HG03196 (cell line): ENCODE measurements at regions not wholly inside any gene's neighbourhood (a gene's known extent, or its start where the extent isn't known, plus 50 kb on each side); places are given as distances from the start of the nearest gene placed in this dataset.
"Not testable (repeated sequence)": the region's sequence is repeated elsewhere in the genome, so short reads cannot be mapped to it uniquely, and the experiment has no call there.

Experiments used
- ATAC-seq: cut with Tn5 transposase; IDR thresholded peaks from one replicate; pipeline ENCODE4 v1.9.1; 2021; ENCODE audit not compliant: unreplicated experiment

DNA sequence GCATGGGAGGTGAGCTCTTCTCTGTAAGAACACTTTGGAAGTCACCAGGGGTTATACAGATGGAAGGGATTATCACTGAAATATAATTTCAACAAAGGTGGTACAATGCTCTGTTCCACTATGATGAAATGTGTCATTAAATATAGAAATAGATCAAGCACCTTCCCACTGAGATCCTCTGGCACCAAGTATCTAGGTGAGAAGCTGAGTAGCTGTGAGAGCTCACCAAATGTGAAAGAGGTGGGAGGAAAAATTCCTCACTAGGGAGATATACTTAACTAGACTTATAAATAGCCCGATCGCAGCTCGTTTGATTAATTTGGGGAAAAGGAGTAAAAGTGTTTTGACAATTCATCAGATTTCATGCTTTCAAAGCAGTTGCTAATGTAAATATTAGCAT lies 247.6 kb downstream of the SMAD2 start:
- ATAC-seq, result no peak

DNA sequence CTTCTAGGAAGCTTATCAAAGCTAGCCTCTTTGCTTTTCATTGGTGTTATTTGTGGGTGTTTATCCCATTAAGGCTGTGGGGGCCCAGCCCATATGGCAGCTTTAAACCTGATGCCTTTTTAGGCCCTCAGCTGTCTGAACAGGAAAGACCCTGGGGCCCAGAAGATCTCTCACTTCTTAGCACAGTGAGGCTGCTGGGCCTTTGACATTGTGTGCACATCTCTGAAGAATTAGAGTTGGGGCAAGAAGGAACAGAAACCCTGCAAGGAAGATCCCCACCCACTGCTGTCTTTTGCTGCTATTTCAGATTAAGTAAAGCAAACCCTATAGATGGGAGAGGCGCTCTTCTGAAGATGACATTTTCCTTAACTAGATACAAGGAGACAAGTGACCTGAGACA lies 250.0 kb downstream of the SMAD2 start:
- no peak for ATAC-seq

DNA sequence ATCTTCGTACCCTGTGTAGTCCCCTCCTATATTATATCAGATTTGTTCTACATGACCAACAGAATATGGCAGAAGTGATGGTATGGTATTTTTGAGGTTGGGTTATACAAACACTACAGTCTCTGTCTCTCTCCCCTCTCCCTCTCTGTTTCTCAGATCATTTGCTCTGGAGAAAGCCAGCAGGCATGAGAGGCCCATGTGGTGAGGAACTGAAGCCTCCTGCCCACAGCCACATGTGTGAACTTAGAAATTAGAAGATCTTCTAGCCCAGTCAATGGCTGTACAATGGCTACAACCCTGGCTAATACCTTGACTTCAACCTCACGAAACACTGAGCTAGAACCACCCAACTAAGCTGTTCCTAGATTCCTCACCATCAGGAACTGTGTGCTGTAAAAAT lies 250.6 kb downstream of the SMAD2 start:
- ATAC-seq, result no peak

DNA sequence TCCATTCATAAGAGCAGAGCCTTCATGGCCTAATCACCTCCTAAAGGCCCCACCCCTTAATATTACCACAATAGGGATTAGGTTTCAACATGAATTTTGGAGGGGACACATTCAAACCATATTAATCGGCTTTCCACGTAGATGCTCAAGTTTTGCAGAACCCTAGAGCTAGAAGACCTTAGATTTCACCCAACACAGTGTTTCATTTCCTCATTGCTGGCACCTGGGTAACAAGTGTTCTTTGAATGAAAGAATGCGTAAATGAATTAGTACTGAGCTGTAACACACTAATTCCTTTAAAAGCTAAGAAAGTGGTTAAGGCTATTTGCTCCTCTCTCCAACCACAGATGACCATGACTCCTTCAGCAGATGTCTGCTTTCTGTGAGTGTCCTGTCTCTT lies 252.5 kb downstream of the SMAD2 start:
- no peak for ATAC-seq

DNA sequence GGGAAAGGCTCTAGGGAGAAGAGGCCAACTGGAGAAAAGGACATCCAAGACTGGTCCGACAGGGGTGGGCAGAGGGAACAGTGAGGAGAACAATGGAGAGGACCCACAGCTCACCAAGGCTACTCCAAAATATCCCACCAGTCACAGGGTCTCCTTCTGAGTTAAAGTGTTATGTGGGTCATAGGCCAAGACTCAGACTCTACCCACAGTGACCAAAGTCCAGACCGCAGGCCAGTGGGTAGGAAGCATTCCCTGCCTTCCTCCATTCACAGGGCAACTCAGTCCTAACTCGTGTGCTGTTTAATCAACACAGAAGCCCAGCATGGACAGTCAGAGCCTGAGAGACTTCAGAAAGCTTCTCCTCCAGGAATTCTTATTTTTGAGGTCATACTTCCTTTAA lies 260.6 kb downstream of the SMAD2 start:
- ATAC-seq, result no peak

DNA sequence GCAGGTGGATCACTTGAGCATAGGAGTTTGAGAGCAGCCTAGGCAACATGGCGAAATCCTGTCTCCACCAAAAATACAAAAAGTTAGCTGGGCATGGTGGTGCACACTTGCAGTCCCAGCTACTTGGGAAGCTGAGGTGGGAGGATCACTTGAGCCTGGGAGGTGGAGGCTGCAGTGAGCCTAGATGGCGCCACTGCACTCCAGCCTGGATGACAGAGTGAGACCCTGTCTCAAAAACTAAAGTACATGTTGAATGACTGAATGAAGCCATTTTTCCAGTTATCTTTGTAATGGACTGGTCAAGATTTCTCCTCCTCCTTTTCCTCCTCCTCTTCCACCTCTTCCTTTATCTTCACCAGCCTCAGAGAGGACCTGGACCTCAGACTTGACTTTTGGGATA lies 272.0 kb downstream of the SMAD2 start:
- ATAC-seq, result no peak

DNA sequence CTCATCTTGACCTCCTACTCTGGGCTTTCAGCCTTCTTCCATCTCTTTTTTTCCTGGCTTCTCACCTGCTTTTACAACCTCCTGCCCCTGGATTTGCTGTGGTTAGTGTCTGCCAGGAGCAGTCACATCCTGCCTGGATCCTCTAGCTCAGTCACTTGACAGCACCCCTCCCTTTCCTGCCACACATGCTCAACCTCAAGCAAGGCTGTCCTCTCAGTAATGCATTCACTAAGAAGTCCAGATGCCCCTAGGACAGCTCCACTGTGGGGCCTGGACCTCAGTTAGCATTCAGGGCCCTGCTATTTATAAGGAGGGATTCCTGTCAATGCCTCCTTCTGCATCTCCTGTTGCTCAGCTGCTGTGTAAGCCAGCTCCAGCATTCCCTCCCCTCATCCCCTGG lies 275.5 kb downstream of the SMAD2 start:
- ATAC-seq, result no peak

DNA sequence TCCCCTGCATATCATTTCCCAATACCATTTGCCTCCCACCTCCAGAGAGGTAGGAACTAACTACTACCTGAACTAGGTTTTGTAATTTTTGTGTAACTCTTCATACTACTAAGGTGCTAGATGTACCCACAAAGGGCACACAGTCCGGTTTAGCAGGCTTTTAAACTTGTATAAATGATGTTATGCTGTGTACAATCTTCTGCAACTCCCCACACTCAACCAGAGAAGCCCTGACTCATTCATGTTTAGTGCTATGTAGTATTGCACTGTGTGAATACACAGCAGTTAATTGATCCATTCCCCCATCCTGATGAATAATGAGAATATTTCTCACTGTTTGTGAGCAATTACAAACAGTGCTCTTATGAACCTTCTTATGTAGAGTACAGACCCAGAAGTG lies 285.6 kb downstream of the SMAD2 start:
- no peak for ATAC-seq

DNA sequence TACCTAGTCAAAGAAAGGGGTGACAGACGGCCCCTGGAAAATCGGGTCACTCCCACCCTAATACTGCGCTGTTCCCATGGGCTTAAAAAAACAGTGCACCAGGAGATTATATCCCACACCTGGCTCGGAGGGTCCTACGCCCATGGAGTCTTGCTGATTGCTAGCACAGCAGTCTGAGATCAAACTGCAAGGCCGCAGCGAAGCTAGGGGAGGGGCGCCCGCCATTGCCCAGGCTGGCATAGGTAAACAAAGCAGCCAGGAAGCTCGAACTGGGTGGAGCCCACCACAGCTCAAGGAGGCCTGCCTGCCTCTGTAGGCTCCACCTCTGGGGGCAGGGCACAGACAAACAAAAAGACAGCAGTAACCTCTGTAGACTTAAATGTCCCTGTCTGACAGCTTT lies 292.9 kb downstream of the SMAD2 start:
- not testable (repeated sequence) for ATAC-seq

DNA sequence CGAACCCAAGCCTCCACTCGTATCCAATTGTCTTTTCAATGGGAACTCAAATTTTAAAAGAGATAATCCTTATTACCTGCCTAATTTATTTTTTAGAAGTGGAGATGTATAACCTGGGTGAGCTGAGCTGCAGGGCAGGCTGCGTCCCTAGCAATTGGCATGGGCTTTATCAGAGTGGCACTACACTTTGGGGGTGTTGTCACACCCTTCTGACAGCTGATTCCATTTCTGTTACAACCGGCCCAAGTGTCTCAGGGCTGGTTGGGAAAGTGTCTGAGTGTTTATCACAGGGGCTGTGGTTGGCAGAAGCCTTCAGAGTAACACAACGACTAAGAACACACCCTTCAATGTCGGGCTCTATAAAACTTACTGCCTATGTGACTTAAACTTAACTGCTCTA lies 295.0 kb downstream of the SMAD2 start:
- ATAC-seq, result no peak

DNA sequence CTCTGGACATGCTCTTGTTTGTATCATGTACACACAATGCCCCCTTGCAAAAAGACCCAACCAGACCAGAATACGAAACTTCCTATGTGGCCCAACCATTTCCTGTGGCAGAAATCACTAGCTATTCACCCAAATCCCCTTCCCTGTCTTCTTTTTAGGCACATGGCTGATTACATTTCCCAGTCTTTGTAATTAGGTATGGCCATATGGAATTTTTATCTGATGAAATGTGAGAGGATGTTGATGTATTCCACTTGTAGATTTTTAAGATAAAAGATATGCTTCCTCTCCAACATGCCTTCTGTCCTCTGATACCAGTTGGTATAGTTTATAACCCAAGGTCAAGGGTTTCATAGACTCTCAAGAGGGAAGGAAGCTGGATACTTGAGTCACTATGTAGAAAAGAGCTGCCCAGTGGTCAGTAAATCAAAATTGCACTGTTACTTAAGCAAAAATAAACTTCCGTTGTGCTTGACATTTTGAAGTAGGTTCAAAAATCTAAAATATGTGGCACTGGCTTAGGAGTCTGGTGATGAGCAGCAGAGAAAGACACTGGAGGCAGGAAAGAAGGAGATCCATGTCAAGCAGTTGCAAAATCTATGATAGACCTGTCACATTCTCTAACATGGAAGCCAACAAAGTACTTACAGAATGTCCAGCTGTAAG lies 297.4 kb downstream of the SMAD2 start:
- ATAC-seq, result no peak

DNA sequence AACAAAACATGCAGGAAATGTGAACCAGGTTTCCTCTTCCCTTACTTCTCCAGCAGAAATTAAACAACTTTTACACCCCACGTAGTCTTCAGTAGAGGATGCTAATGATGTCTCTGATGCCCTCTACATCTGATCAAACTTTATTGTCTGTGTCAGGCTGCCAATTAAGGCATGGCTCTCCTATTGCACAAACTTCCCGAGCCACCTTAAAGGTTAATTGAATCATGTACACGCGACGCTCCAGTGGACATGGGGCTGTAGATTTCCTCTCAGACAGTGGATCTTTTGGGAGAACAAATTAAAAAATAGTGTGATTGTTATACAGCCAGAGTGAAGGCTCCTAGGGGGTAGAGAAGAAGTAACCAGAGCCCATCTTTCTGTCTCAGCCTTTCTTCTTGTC lies 301.6 kb downstream of the SMAD2 start:
- no peak for ATAC-seq

DNA sequence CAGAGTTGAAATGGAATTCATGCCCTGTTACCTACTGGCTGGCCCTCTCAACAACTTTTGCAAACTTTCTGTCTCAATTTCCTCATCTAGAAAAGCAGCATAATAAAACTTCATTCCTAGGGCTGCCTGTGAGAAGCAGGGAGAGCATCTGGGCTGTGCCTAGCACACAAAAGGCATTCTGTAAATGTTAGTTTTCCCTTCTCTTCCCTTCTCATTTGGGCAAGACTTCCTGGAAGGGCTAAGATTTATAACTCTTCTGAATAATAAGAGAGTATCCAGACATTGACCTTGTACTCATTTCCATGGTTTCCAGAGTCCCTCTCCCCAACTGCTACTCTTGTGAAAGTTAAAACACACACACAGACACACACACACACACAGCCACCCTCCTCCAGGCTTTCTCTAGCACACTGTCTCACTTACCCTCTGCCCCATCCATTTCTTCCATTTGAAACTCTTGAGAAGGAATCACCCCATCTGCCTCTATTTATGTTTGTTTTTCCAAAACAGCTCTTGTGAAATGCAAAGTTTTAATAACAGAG lies 302.1 kb downstream of the SMAD2 start:
- ATAC-seq, result no peak

DNA sequence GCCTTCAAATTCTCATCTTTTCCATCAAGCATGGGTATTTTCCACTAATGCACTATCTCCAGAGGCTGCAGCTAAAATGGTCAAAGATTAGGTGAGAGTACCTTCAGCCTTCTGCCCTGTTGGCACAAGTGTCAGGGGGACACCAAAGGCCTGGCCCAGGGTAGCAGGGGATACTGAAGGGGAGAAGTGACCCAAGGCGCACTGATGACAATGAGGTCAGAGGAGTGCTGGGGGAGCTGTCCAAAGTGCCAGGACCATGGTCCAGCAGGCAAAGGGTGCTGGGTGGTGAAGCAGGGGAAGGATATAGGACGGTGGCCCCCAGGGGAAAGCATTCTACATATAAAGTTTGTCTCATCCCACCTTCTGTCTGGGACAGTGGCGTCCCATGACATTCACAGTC lies 303.4 kb downstream of the SMAD2 start:
- ATAC-seq, result no peak

DNA sequence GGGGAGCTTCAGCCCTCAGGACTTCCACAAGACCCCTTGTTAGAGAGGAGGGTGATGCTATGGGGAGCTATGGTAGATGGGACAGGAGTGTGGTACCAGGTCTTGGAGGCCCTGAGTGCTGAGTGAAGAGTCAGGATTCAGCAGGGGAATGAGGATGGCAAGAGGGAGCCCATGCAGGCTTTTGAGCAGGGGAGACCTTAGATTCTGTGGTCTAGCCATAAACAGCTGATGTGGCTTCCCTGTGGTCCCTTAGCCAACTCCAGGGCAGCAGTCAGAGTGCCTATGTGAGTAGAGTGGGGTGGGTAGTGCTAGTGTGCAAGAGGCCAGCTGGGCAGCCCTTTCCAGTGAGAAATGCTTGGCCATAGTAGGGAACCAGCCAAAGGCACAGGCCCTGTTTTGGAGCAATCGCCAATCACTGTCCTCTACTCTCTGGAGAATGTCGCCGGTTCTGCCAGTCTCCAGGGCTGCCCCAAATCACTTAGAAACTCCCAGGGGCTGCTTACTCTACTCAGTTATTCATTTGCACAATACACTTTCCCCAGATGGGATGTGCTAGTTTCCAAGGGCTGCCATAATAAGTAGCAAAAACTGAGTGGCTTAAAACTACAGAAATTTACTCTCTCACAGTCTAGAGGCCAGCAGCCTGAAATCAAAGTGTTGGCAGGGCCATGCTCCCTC lies 310.5 kb downstream of the SMAD2 start:
- no peak for ATAC-seq

DNA sequence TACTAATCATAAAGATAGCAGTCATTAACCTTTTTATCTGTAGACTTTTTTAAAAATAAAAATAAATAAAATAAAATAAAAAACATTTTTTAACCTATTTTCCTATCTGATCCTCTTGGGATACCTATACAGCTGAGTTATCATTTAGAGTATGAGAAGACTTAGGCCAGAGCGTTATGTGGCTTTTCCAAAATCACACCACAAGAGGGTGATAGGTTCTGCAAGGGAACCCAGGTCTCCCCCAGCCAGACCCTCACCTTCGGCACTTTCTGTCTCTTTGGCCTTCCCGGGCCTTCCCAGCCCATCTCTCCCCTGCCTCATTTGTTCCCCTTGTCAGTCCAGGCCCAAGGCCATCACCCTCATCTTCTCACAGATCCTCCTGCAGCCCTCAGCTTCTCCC lies 311.7 kb downstream of the SMAD2 start:
- no peak for ATAC-seq

DNA sequence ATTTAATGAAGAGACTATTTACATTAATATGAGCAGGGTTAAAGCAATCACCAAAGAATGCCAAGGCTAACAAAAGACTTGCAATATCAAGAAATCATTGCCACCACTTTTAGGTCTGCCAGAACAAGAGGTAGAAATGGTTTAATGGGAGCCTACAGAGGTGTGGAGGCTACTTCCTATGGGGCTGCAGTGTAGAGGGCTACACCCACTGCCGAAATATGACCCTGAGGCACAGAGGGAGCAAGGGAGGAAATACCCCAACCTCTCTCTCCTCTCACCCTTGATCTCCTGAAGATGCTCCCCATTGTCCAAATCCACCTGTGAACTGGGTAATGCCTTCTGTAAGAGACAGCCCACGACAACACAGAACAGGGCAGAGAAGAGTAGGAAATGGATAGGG lies 315.4 kb downstream of the SMAD2 start:
- ATAC-seq, result no peak

DNA sequence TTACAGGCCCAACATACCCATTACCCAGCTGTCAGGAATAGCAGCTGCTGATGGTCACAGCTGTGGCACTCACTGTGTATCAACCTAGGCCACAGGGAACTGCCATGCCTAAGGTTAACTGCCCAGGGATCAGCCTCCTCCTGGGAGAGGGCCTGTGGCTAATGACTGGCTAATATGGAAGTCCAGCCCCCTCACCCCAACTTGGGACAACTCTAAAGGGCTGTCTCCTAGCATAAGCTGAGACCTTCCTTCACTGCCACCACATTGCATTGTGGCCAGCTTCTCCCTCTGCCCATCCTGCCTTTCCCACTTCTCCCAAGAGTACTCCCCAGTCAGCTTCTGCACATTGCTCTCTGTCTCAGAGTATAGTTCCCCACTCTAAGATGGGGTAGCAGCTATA lies 316.5 kb downstream of the SMAD2 start:
- no peak for ATAC-seq

DNA sequence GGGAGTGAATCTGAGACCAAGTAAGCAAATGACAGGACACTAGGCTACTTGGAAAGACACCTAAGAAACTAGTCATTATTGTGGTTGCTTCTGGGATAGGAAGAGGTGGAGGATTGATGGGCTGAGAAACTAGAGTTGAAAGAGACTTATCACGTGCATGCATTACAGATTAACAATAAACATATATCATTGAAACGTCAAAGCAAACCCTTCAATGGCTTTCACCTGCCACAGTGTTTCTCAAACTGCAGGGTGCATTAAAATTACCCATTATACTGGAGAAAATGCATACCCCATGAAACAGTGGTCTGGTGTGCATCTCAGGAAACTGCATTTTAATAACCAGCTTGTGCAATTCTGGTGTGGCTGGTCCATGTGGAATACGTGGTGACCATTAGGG lies 318.8 kb downstream of the SMAD2 start:
- ATAC-seq, result no peak

DNA sequence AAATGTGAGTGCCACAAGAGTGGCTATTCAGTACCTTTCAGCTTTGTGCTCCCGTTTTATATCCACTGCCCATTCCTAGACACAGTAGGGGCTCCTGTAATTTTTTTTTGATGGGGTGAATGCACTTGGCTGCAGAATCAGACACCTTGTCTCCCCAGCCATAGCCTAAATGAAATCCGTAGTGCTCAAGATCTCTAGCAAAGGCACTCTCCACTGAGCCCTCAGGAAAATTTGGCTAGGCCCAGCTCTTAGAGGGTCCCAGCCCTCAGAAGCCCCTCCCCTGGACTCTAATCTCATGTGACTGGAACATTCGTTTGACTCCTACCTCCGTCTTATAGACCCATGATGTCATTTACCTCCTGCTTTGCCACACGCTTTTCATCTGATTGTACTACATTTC lies 323.9 kb downstream of the SMAD2 start:
- no peak for ATAC-seq

DNA sequence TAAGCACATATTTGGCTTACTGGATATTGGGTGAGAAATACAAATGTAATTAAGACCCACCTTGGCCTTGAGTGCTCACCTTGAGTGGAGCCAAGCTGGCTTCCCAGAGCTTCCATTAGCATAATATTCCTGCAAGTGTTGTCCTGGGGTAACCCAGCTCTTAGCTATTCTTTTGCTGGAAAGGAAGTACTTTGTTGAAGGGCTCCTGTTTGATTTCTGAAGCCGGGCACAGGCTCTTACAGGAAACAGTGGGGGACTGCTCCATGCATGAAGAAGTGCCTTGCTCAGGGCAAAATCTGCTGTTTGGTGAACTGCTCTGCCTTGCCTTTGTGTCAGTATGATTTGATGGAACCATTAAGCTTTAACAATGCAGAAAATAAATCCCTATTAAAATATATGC lies 325.4 kb downstream of the SMAD2 start:
- ATAC-seq, result no peak

DNA sequence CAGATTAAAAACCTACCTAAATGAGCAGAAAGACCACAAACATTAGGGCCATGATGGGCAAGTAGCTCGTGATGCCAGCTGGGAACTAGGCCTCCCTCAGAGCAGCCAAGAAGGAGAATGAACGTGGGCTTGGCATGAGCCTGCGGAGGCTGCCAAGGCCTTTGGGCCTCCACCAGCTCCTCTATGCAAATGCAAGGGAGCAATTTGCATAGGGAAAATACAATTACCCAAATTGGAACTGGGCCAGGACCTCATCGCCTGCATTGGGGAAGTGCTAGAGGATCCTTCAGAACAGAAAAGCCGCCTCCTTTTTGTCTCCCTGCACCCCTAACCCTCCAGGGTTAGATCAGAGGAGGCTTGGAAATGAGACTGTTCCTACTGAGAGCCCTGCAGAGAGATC lies 326.4 kb downstream of the SMAD2 start:
- no peak for ATAC-seq

DNA sequence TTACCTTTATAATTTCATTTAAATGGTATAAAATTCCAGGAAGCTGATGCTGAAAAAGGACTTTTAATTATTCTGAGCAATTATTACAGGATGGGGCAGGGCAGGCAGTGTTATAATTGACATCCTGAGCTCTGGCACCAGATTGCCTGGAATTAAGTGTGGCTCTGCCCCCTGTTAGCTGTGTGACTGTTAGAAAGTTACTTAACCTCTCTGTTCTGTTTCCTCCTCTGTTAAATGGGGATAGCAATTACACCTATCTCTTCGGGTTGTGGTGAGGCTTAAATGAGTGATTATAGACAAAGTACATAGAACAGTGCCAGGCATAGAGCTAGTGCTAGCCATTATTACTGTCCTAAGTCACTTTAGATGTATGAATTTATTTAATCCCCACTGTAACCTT lies 327.3 kb downstream of the SMAD2 start:
- ATAC-seq, result no peak
